Esophagus (tissue), 2 donors: ENCODE measurements at regions not wholly inside any gene's neighbourhood (a gene's known extent, or its start where the extent isn't known, plus 50 kb on each side); places are given as distances from the start of the nearest gene placed in this dataset.

Source experiments
- H3K27ac ChIP-seq, 2 donors: one replicate each; pipeline ENCODE4 v1.5.1; 2013; ENCODE audit warnings: low read depth in 2 of 2, mild to moderate bottlenecking in 2 of 2, inconsistent platforms in 1 of 2, low read length in 1 of 2, moderate library complexity in 1 of 2
- H3K27me3 ChIP-seq, 2 donors: one replicate each; pipeline ENCODE4 v1.6.1; 2013; ENCODE audit warnings: low read length in 2 of 2, control low read depth in 1 of 2, mild to moderate bottlenecking in 1 of 2; ENCODE audit not compliant: insufficient read depth in 2 of 2, control insufficient read depth in 1 of 2
- H3K36me3 ChIP-seq, 2 donors: one replicate each; pipeline ENCODE4 v1.6.1; 2013; ENCODE audit warnings: low read length in 1 of 2; ENCODE audit not compliant: control insufficient read depth in 2 of 2, insufficient read depth in 2 of 2
- H3K4me1 ChIP-seq, 2 donors: one replicate each; pipeline ENCODE4 v1.6.1; 2013; ENCODE audit warnings: low read length in 1 of 2; ENCODE audit not compliant: control insufficient read depth in 2 of 2, insufficient read depth in 2 of 2
- H3K4me3 ChIP-seq, 2 donors: one replicate each; pipeline ENCODE4 v1.5.1; 2013; ENCODE audit warnings: low read length in 2 of 2, mild to moderate bottlenecking in 2 of 2, low read depth in 1 of 2, moderate library complexity in 1 of 2
- H3K9me3 ChIP-seq, 2 donors: one replicate each; pipeline ENCODE4 v1.6.1; 2013; ENCODE audit warnings: mild to moderate bottlenecking in 2 of 2, low read depth in 1 of 2, low read length in 1 of 2, moderate library complexity in 1 of 2; ENCODE audit not compliant: control insufficient read depth in 2 of 2, insufficient read depth in 1 of 2
- WGBS, 2 donors: extraction: QIAGEN DNeasy Blood & Tissue Kit; methylation state at CpG; one replicate each; pipeline ENCODE4 v1.1.7; 2013; 5-methylcytosine and 5-hydroxymethylcytosine counted together
- donor health status: healthy with polysubstance abuse.
- donor health status: Bipolar disorder and iron deficiency.

- H3K4me3 ChIP-seq: no peak overlapping the region
- 84 to 90% methylated on average over 12 of the region's 12 CpGs for WGBS, 2 donors
- no peaks in the 10 kb centered on the region for H3K4me1 ChIP-seq
- H3K27ac ChIP-seq: no peak overlapping the region
- no peaks in the 10 kb centered on the region for H3K36me3 ChIP-seq
- H3K9me3 ChIP-seq: no peaks in the 10 kb centered on the region
- no peaks in the 10 kb centered on the region for H3K27me3 ChIP-seq
Measured at GRCh38 chr1:229031481-229032341, 239.2 kb upstream of the RAB4A start.

- Histone ChIP-seq H3K36me3 (no peaks in the 10 kb centered on the region), H3K27ac (no peak overlapping the region), H3K4me3 (no peak overlapping the region), H3K27me3 (no peaks in the 10 kb centered on the region), H3K4me1 (no peaks in the 10 kb centered on the region), H3K9me3 (no peaks in the 10 kb centered on the region)
- WGBS, 2 donors: 88 to 93% methylated on average over 1 of the region's 1 CpG
Measured at GRCh38 chr1:229032375-229032774, 238.5 kb upstream of the RAB4A start.

DNA sequence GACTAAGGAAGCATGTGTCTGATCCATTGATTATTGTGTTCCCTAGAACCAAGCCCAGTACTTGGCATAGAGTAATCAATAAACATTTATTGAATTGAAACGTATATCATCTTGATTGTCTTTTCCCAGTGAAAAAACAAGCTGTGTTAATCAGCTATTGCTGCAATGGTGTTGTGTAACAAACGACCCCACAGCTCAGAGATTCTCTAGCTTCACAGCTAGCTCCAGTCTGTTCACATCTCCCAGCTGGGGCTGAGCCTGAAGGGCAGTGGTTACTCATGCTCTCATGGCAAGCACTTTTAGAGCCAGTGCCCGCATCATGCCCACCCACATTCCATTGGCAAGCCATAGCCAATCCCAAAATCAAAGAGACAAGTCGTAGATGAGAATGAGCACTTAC lies 237.4 kb upstream of the RAB4A start:
- no peaks in the 10 kb centered on the region for H3K36me3 ChIP-seq
- H3K27ac ChIP-seq: no peak overlapping the region
- no peak overlapping the region for H3K4me3 ChIP-seq
- no peaks in the 10 kb centered on the region for H3K27me3 ChIP-seq
- no peaks in the 10 kb centered on the region for H3K4me1 ChIP-seq
- WGBS, 2 donors: 72 to 81% methylated on average over 4 of the region's 4 CpGs
- no peaks in the 10 kb centered on the region for H3K9me3 ChIP-seq

DNA sequence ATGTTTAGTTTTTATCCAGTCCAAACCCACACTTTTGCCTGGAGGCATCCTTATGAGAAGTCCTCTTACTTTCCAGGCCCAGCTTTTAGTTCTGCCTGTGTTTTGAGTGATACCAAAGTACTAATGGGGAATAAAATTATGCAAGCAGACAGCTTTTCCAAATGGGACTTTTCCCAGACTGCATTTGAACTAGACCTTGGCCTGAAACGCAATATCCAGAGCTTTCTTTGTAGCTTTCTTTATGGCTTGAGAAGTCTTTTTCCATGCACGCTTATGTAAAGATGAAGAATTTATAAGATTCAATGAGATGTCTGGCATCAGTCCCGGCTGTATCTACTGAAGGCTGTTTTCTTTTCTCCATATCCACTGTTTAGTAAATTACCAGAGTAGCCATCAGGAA lies 236.6 kb upstream of the RAB4A start:
- Histone ChIP-seq H3K9me3 (no peaks in the 10 kb centered on the region), H3K27ac (no peak overlapping the region), H3K27me3 (no peaks in the 10 kb centered on the region), H3K36me3 (no peaks in the 10 kb centered on the region), H3K4me1 (no peaks in the 10 kb centered on the region), H3K4me3 (no peak overlapping the region)
- WGBS, 2 donors: 68 to 73% methylated on average over 3 of the region's 3 CpGs

DNA sequence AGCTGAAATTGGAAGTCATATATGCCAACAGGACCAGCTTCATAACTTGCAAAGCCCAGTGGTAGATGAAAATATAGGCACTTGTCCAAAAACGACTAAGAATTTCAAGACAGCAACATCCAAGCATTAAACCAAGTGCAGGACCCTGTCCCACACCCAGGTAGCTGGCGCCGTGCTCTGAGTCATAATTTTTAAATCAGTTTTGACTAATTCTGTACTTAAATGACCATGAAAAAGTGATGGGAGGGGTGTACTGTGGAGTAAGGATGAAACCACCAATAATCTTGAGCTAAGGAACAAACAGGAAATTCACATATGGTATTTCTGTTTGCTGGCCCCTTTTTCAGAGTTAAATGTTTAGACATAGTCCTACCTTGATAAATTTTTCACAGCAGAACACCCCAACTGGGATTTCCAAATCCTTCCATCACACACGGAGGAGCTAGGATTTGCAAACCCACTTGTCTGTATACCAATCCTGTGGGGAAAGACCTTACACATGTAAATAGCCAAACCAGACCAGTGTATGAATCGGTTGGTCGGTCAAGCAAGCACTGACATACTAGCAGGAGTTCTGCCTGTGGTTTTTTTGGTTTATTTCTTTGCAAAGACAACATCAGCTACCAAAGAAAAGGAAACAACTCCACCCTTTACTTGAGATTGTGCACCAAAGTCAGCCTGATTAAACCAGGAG lies 235.7 kb upstream of the RAB4A start:
- Histone ChIP-seq H3K36me3 (no peaks in the 10 kb centered on the region), H3K27ac (no peak overlapping the region), H3K27me3 (no peaks in the 10 kb centered on the region), H3K9me3 (no peaks in the 10 kb centered on the region), H3K4me3 (no peak overlapping the region), H3K4me1 (no peaks in the 10 kb centered on the region)
- 81 to 82% methylated on average over 6 of the region's 6 CpGs for WGBS, 2 donors

- H3K27ac ChIP-seq: no peak overlapping the region
- WGBS, 2 donors: 77 to 83% methylated on average over 2 of the region's 2 CpGs
- no peaks in the 10 kb centered on the region for H3K36me3 ChIP-seq
- H3K4me1 ChIP-seq: no peaks in the 10 kb centered on the region
- no peaks in the 10 kb centered on the region for H3K9me3 ChIP-seq
- H3K4me3 ChIP-seq: no peak overlapping the region
- no peaks in the 10 kb centered on the region for H3K27me3 ChIP-seq
Measured at GRCh38 chr1:229035748-229036082, 235.2 kb upstream of the RAB4A start.

DNA sequence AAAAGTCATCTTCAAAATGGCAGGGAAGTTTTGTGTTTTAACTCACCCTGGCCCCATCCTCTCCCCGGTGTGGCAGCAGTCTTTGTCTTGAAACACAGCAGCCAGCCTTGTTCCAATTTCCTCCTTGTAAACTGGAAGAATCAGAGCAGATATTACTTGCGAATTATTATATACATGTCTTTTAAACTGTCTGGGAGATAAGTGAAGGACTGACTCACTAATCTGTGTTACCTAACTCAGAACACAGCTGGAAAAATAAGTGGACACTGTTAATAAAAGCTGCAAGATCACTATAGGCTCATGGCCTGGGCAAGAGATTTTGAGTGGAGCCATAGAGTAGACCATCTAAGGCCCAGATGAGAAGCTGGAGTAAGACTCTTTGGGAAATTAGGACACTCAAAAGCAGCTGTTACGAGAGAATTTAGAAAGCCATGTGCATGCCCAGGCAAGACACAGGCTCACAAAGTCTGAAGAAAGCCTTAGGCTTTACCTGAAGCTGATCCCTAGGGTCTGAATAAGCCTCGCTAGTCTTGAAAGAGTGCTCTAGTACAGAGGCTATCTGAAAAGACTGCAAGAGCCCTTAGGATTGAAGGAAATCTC lies 233.0 kb upstream of the RAB4A start:
- Histone ChIP-seq H3K36me3 (no peaks in the 10 kb centered on the region), H3K9me3 (no peaks in the 10 kb centered on the region), H3K27me3 (no peaks in the 10 kb centered on the region), H3K4me3 (no peak overlapping the region), H3K27ac (no peak overlapping the region), H3K4me1 (no peaks in the 10 kb centered on the region)
- 65 to 72% methylated on average over 4 of the region's 4 CpGs for WGBS, 2 donors

- WGBS, 2 donors: 92 to 94% methylated on average over 6 of the region's 6 CpGs
- H3K27ac ChIP-seq: no peak overlapping the region
Measured at GRCh38 chr1:229040630-229041358, 230.1 kb upstream of the RAB4A start.

GRCh38 chr1:229041946-229042345 lies 229.0 kb upstream of the RAB4A start:
- H3K36me3 ChIP-seq: no peaks in the 10 kb centered on the region
- H3K4me1 ChIP-seq: no peaks in the 10 kb centered on the region
- 81 to 85% methylated on average over 9 of the region's 9 CpGs for WGBS, 2 donors
- H3K27ac ChIP-seq: no peak overlapping the region
- no peak overlapping the region for H3K4me3 ChIP-seq
- no peaks in the 10 kb centered on the region for H3K27me3 ChIP-seq
- no peaks in the 10 kb centered on the region for H3K9me3 ChIP-seq

More at GRCh38 chr1:229040630-229041358, 230.1 kb upstream of the RAB4A start:
- no peaks in the 10 kb centered on the region for H3K36me3 ChIP-seq
- H3K27me3 ChIP-seq: no peaks in the 10 kb centered on the region
- H3K9me3 ChIP-seq: no peaks in the 10 kb centered on the region
- H3K4me1 ChIP-seq: no peaks in the 10 kb centered on the region
- H3K4me3 ChIP-seq: no peak overlapping the region
